ENCODE measurements at regions not wholly inside any gene's neighbourhood (a gene's known extent, or its start where the extent isn't known, plus 50 kb on each side); places are given as distances from the start of the nearest gene placed in this dataset.

DNA sequence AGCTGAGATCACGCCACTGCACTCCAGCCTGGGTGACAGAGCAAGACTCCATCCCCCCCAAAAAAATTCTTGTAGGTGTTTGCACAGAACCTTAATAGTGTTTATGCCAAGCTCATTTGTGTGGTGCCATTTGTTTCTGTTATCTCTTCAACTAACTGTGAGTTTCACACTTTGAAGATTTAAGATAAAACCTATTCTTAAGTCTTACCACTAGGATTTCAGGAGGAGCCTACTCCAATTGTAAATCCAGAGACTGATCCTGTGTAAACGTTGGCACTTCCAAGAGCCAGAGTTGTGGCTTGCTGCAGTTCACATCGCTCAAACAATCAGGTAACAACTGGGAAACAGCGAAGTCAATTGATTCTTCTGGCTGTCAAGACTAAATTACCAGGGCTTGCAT lies 242.4 kb upstream of the SATB1 start:
- H3K36me3 Mint-ChIP-seq (ENCODE audit: insufficient read depth in 1 of 3, low read depth in 3 of 3): no peaks in the 10 kb centered on the region
- Histone ChIP-seq H3K27ac (ENCODE audit: insufficient read length, low read depth, low read length) (no peak overlapping the region), H2AFZ (ENCODE audit: low read length) (no peak overlapping the region), H3K23ac (ENCODE audit: insufficient read length, low read depth, low read length) (no peak overlapping the region), H3K4ac (ENCODE audit: low read depth, low read length) (no peak overlapping the region), H4K5ac (ENCODE audit: insufficient read length, low read depth, low read length) (no peak overlapping the region), H4K20me1 (ENCODE audit: control insufficient read depth, insufficient read depth, insufficient read length) (no peaks in the 10 kb centered on the region), H3K27me3 (ENCODE audit: insufficient read depth, low read length) (no peaks in the 10 kb centered on the region), H4K8ac (replicated peaks; ENCODE audit: insufficient read length, low read depth, low read length) (no peak overlapping the region), H3K14ac (ENCODE audit: insufficient read depth, low read length) (no peak overlapping the region), H3K4me1 (ENCODE audit: insufficient read depth, low read length) (peaks cover 6% of the 10 kb centered on the region; the same call in 1 of the 2 replicates), H3T11ph (ENCODE audit: low read length) (no peak overlapping the region), H3K4me2 (ENCODE audit: insufficient read depth, insufficient read length, low read length) (no peak overlapping the region), H3K18ac (ENCODE audit: insufficient read length, low read depth, low read length) (no peak overlapping the region), H3K9ac (ENCODE audit: extremely low read depth, insufficient read length, low read length) (no peak overlapping the region), H2BK15ac (ENCODE audit: low read depth, low read length) (no peak overlapping the region), H2BK12ac (ENCODE audit: insufficient read length, low read depth, low read length) (no peak overlapping the region), H4K91ac (ENCODE audit: insufficient read length, low read depth, low read length) (no peak overlapping the region), H2BK5ac (ENCODE audit: insufficient read length, low read length) (no peak overlapping the region), H3K9me3 (ENCODE audit: control insufficient read depth, low read depth, low read length) (no peaks in the 10 kb centered on the region), H3K79me1 (ENCODE audit: insufficient read depth, low read depth, low read length, poor library complexity, severe bottlenecking) (no peaks in the 10 kb centered on the region), H2BK20ac (ENCODE audit: low read depth, low read length, poor library complexity, severe bottlenecking) (no peak overlapping the region), H3K79me2 (ENCODE audit: insufficient read depth, low read length) (no peaks in the 10 kb centered on the region), H3K56ac (ENCODE audit: insufficient read length, low read depth, low read length) (no peak overlapping the region), H3K23me2 (ENCODE audit: insufficient read length, low read depth, low read length, poor library complexity, severe bottlenecking) (no peaks in the 10 kb centered on the region), H2BK120ac (ENCODE audit: low read depth, low read length, poor library complexity, severe bottlenecking) (no peak overlapping the region), H2AK5ac (ENCODE audit: insufficient read length, low read length) (no peak overlapping the region)
- no CpG with 5 or more reads among the region's 4 CpGs for WGBS (ENCODE audit: extremely low coverage, insufficient read length, low lambda C conversion rate)
- TF ChIP-seq, protein P1, sequence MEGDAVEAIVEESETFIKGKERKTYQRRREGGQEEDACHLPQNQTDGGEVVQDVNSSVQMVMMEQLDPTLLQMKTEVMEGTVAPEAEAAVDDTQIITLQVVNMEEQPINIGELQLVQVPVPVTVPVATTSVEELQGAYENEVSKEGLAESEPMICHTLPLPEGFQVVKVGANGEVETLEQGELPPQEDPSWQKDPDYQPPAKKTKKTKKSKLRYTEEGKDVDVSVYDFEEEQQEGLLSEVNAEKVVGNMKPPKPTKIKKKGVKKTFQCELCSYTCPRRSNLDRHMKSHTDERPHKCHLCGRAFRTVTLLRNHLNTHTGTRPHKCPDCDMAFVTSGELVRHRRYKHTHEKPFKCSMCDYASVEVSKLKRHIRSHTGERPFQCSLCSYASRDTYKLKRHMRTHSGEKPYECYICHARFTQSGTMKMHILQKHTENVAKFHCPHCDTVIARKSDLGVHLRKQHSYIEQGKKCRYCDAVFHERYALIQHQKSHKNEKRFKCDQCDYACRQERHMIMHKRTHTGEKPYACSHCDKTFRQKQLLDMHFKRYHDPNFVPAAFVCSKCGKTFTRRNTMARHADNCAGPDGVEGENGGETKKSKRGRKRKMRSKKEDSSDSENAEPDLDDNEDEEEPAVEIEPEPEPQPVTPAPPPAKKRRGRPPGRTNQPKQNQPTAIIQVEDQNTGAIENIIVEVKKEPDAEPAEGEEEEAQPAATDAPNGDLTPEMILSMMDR (conservative IDR thresholded peaks at IDR 0.05): no peak
- H3K4me1 Mint-ChIP-seq: peaks cover 4 to 7% of the 10 kb centered on the region in 2 experiments
- no peak for DNase-seq
- H3K9me3 Mint-ChIP-seq: no peaks in the 10 kb centered on the region
- H3K27me3 Mint-ChIP-seq (ENCODE audit: low read depth): no peaks in the 10 kb centered on the region; the same call in 1 of the 2 replicates
- H3K4me3 Mint-ChIP-seq: no peak overlapping the region
- H3K27ac Mint-ChIP-seq: no peak overlapping the region
